ENCODE measurements at regions not wholly inside any gene's neighbourhood (a gene's known extent, or its start where the extent isn't known, plus 50 kb on each side); places are given as distances from the start of the nearest gene placed in this dataset.

GRCh38 chr11:119511614-119512306 is 88.8 kb upstream of the THY1 start:
- TF ChIP-seq, protein P1, sequence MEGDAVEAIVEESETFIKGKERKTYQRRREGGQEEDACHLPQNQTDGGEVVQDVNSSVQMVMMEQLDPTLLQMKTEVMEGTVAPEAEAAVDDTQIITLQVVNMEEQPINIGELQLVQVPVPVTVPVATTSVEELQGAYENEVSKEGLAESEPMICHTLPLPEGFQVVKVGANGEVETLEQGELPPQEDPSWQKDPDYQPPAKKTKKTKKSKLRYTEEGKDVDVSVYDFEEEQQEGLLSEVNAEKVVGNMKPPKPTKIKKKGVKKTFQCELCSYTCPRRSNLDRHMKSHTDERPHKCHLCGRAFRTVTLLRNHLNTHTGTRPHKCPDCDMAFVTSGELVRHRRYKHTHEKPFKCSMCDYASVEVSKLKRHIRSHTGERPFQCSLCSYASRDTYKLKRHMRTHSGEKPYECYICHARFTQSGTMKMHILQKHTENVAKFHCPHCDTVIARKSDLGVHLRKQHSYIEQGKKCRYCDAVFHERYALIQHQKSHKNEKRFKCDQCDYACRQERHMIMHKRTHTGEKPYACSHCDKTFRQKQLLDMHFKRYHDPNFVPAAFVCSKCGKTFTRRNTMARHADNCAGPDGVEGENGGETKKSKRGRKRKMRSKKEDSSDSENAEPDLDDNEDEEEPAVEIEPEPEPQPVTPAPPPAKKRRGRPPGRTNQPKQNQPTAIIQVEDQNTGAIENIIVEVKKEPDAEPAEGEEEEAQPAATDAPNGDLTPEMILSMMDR (IDR thresholded peaks at IDR 0.05), result no peak
- TF ChIP-seq POLR2AphosphoS5 (IDR thresholded peaks at IDR 0.05), result no peak
